ENCODE measurements at regions not wholly inside any gene's neighbourhood (a gene's known extent, or its start where the extent isn't known, plus 50 kb on each side); places are given as distances from the start of the nearest gene placed in this dataset.

GRCh38 chr19:14320253-14320652, 61.0 kb upstream of the ADGRE5 start:
- TF ChIP-seq POLR2A (IDR thresholded peaks at IDR 0.05; ENCODE audit: low read length) (no peak), GATA1 (IDR thresholded peaks at IDR 0.05; ENCODE audit: low read depth, low read length) (no peak)
